Posterior vena cava (tissue), 2 donors: ENCODE measurements at regions not wholly inside any gene's neighbourhood (a gene's known extent, or its start where the extent isn't known, plus 50 kb on each side); places are given as distances from the start of the nearest gene placed in this dataset.

Experiments
- DNase-seq: peaks from one replicate; pipeline ENCODE4 v3.0.0-alpha.2; 2020; ENCODE audit warnings: low spot score
- intact Hi-C, 2 donors: fragments of 100-400 bp; cut with DNase I; formaldehyde crosslinking; loops; one replicate each; pipeline versions ENCODE4 v1.14.1 to v1.14.2; 2022 to 2023
- donor health status: DM: yes; HTN: yes; CAD: no.
- donor health status: DM: yes; HTN: yes; CAD: no.

- DNase-seq, result no peak
- intact Hi-C loops, result no loop called here
Measured at GRCh38 chr16:63385714-63386432, 1349.6 kb upstream of the CDH8 start.

- intact Hi-C loops, result no loop called here
- no peak for DNase-seq
Measured at GRCh38 chr16:63373744-63374143, 1337.5 kb upstream of the CDH8 start.

- no peak for DNase-seq
- intact Hi-C loops, result no loop called here
Measured at GRCh38 chr16:63372815-63373214, 1336.6 kb upstream of the CDH8 start.

- intact Hi-C loops, result no loop called here
- DNase-seq, result no peak
Measured at GRCh38 chr16:63372283-63372682, 1336.0 kb upstream of the CDH8 start.

- no peak for DNase-seq
- intact Hi-C loops, result no loop called here
Measured at GRCh38 chr16:63365649-63366304, 1329.5 kb upstream of the CDH8 start.

GRCh38 chr16:63363738-63364137, 1327.5 kb upstream of the CDH8 start:
- intact Hi-C loops, result no loop called here
- DNase-seq, result no peak

GRCh38 chr16:63361032-63361624, 1324.9 kb upstream of the CDH8 start:
- intact Hi-C loops, result no loop called here
- no peak for DNase-seq

- intact Hi-C loops, result no loop called here
- no peak for DNase-seq
Measured at GRCh38 chr16:63349961-63350360, 1313.7 kb upstream of the CDH8 start.

- DNase-seq, result no peak
- intact Hi-C loops, result no loop called here
Measured at GRCh38 chr16:63346000-63346399, 1309.8 kb upstream of the CDH8 start.

GRCh38 chr16:63337264-63337663, 1301.0 kb upstream of the CDH8 start:
- intact Hi-C loops, result no loop called here
- DNase-seq, result no peak

GRCh38 chr16:63331111-63331510, 1294.9 kb upstream of the CDH8 start:
- DNase-seq, result no peak
- intact Hi-C loops, result no loop called here

- intact Hi-C loops, result no loop called here
- no peak for DNase-seq
Measured at GRCh38 chr16:63326736-63327339, 1290.6 kb upstream of the CDH8 start.

- intact Hi-C loops, result no loop called here
- no peak for DNase-seq
Measured at GRCh38 chr16:63323722-63324705, 1287.8 kb upstream of the CDH8 start.

GRCh38 chr16:63323055-63323454, 1286.8 kb upstream of the CDH8 start:
- intact Hi-C loops, result no loop called here
- DNase-seq, result no peak

GRCh38 chr16:63315229-63315628, 1279.0 kb upstream of the CDH8 start:
- intact Hi-C loops, result no loop called here
- no peak for DNase-seq

GRCh38 chr16:63312346-63312745, 1276.1 kb upstream of the CDH8 start:
- intact Hi-C loops, result no loop called here
- DNase-seq, result no peak

- no peak for DNase-seq
- intact Hi-C loops, result no loop called here
Measured at GRCh38 chr16:63311313-63311712, 1275.1 kb upstream of the CDH8 start.

- intact Hi-C loops, result no loop called here
- DNase-seq, result no peak
Measured at GRCh38 chr16:63302811-63303210, 1266.6 kb upstream of the CDH8 start.

GRCh38 chr16:63301349-63301748, 1265.1 kb upstream of the CDH8 start:
- intact Hi-C loops, result no loop called here

More at GRCh38 chr16:63301349-63301748, 1265.1 kb upstream of the CDH8 start:
- DNase-seq, result no peak
